ENCODE measurements at regions not wholly inside any gene's neighbourhood (a gene's known extent, or its start where the extent isn't known, plus 50 kb on each side); places are given as distances from the start of the nearest gene placed in this dataset.
"Not testable (repeated sequence)": the region's sequence is repeated elsewhere in the genome, so short reads cannot be mapped to it uniquely, and the experiment has no call there.

- not testable (repeated sequence) for TF ChIP-seq CTCF, POLR2A (IDR thresholded peaks at IDR 0.05)
Measured at GRCh38 chr6:99823513-99824235, 170.3 kb downstream of the MCHR2 start.

All from adrenal gland (tissue), 5 donors.